B cell (primary cell): ENCODE measurements at regions not wholly inside any gene's neighbourhood (a gene's known extent, or its start where the extent isn't known, plus 50 kb on each side); places are given as distances from the start of the nearest gene placed in this dataset.
A peak's percentile ranks its signal among the peaks of the same experiment; 100 is the strongest.

ENCODE experiments used
- ATAC-seq: fragments of 200-7000 bp; cut with Tn5 transposase; one replicate; pipeline ENCODE4 v1.10.0; 2021; ENCODE audit warnings: low read depth, mild to moderate bottlenecking, moderate number of reproducible peaks, moderate library complexity
- CTCF ChIA-PET: fragments of 350-600 bp; sonication (Branson Sonifier 250); formaldehyde crosslinking; loops from one replicate; lab custom pipeline; 2021; ENCODE audit warnings: antibody characterized with exemption, inconsistent platforms; lab: Charles Lee
- POLR2A ChIA-PET: fragments of 350-600 bp; sonication (Branson Sonifier 250); formaldehyde crosslinking; loops from one replicate; lab custom pipeline; 2021; ENCODE audit warnings: antibody characterized with exemption; lab: Charles Lee
- DNase-seq: peaks from one replicate; pipeline ENCODE4 v3.0.0; 2013
- H2AFZ ChIP-seq: 2 replicates; pipeline ENCODE4 v1.6.1; 2012; ENCODE audit warnings: mild to moderate bottlenecking, low read depth, low read length; ENCODE audit not compliant: insufficient read depth, poor library complexity, severe bottlenecking
- H3K27ac ChIP-seq, 2 donors: 1 replicate in 1 of 2; 2 replicates in 1 of 2; pipeline ENCODE4 v1.5.1; 2012 to 2013; ENCODE audit warnings: low read length in 2 of 2, mild to moderate bottlenecking in 2 of 2, moderate library complexity in 1 of 2
- H3K27me3 ChIP-seq, 4 experiments: fragments of 200-600 bp in 1 of 4; sonication (generic) in 1 of 4; replicated peaks in 1 of 4; 1 replicate in 2 of 4; 2 replicates in 2 of 4; pipeline versions ENCODE4 v1.6.1 to v1.7.0; 2013 to 2016; ENCODE audit warnings: low read length in 3 of 4, mild to moderate bottlenecking in 2 of 4, mixed read lengths in 1 of 4, moderate library complexity in 1 of 4; ENCODE audit not compliant: insufficient read depth in 4 of 4, control insufficient read depth in 3 of 4; ENCODE audit errors: control extremely low read depth in 1 of 4
- H3K36me3 ChIP-seq, 2 experiments: replicated peaks in 1 of 2; 1 replicate in 1 of 2; 2 replicates in 1 of 2; pipeline versions ENCODE4 v1.6.1 to v1.7.1; 2013; ENCODE audit warnings: low read length in 1 of 2; ENCODE audit not compliant: insufficient read depth in 2 of 2, control insufficient read depth in 1 of 2; ENCODE audit errors: control extremely low read depth in 1 of 2, extremely low read depth in 1 of 2
- H3K4me1 ChIP-seq, 2 donors: fragments of 200-600 bp in 1 of 2; sonication (generic) in 1 of 2; 1 replicate in 1 of 2; 2 replicates in 1 of 2; pipeline versions ENCODE4 v1.5.1 to v1.6.1; 2013 to 2017; ENCODE audit warnings: low read length in 2 of 2; ENCODE audit not compliant: control insufficient read depth in 2 of 2, insufficient read depth in 2 of 2
- H3K4me2 ChIP-seq: replicated peaks from 2 replicates; pipeline ENCODE3; 2012; ENCODE audit warnings: mild to moderate bottlenecking, low read depth, low read length; ENCODE audit not compliant: poor library complexity, severe bottlenecking
- H3K4me3 ChIP-seq, 5 experiments: fragments of 200-600 bp in 1 of 5; sonication (generic) in 1 of 5; 1 replicate in 3 of 5; 2 replicates in 2 of 5; pipeline versions ENCODE4 v1.5.1 to v1.7.0; 2011 to 2016; ENCODE audit warnings: low read length in 4 of 5, mild to moderate bottlenecking in 4 of 5, low read depth in 2 of 5, control low read depth in 1 of 5, moderate library complexity in 1 of 5; ENCODE audit not compliant: insufficient read depth in 1 of 5; ENCODE audit errors: control extremely low read depth in 1 of 5, extremely low read depth in 1 of 5
- H3K79me2 ChIP-seq: fragments of 200-600 bp; sonication (generic); one replicate; pipeline ENCODE4 v1.6.0; 2016; ENCODE audit warnings: low read length; ENCODE audit not compliant: control insufficient read depth, insufficient read depth
- H3K9ac ChIP-seq: fragments of 200-600 bp; sonication (generic); 2 replicates; pipeline ENCODE4 v1.6.1; 2017; ENCODE audit warnings: mild to moderate bottlenecking, low read length, moderate library complexity
- H3K9me3 ChIP-seq, 3 donors: one replicate each; pipeline versions ENCODE4 v1.6.1 to v1.7.1; 2013; ENCODE audit warnings: low read length in 2 of 3; ENCODE audit not compliant: control insufficient read depth in 2 of 3, insufficient read depth in 1 of 3; ENCODE audit errors: control extremely low read depth in 1 of 3
- H4K20me1 ChIP-seq: 2 replicates; pipeline ENCODE4 v1.6.0; 2012; ENCODE audit warnings: mild to moderate bottlenecking, low read length; ENCODE audit not compliant: insufficient read depth, control insufficient read depth, poor library complexity, severe bottlenecking
- H3K27ac Mint-ChIP-seq: one replicate; pipeline ENCODE4 v1.8.0; 2021; ENCODE audit warnings: mixed read lengths
- H3K27me3 Mint-ChIP-seq: one replicate; pipeline ENCODE4 v1.8.0; 2021; ENCODE audit warnings: mixed read lengths
- H3K4me1 Mint-ChIP-seq: one replicate; pipeline ENCODE4 v1.8.0; 2021; ENCODE audit warnings: mixed read lengths
- H3K4me3 Mint-ChIP-seq: one replicate; pipeline ENCODE4 v1.8.0; 2021; ENCODE audit warnings: mixed read lengths
- H3K9me3 Mint-ChIP-seq: one replicate; pipeline ENCODE4 v1.8.0; 2022; ENCODE audit warnings: mixed read lengths; ENCODE audit not compliant: insufficient read depth
- CTCF ChIP-seq: fragments of 200-600 bp; IDR thresholded peaks from one replicate; pipeline ENCODE4 v1.8.0; 2022; ENCODE audit warnings: antibody characterized with exemption, mild to moderate bottlenecking
- EZH2 ChIP-seq: IDR thresholded peaks from 2 replicates; pipeline ENCODE4 v1.6.1; 2012; ENCODE audit warnings: borderline replicate concordance, low read depth, mild to moderate bottlenecking, moderate library complexity, low read length; ENCODE audit not compliant: insufficient read depth, poor library complexity, severe bottlenecking
- WGBS: methylation state at CpG from one replicate; pipeline ENCODE4 v1.1.5; 2013; ENCODE audit warnings: missing lambda C conversion rate; ENCODE audit not compliant: insufficient coverage; 5-methylcytosine and 5-hydroxymethylcytosine counted together
- intact Hi-C: fragments of 100-400 bp; cut with micrococcal nuclease; formaldehyde crosslinking; loops from one replicate; pipeline ENCODE4 v1.10.0; 2022

- Histone ChIP-seq H3K36me3 (no peaks in the 10 kb centered on the region), H4K20me1 (no peaks in the 10 kb centered on the region), H3K27me3 (no peaks in the 10 kb centered on the region), H3K27ac (no peak overlapping the region), H3K4me2 (no peak overlapping the region), H3K9ac (no peak overlapping the region), H3K9me3 (no peaks in the 10 kb centered on the region), H3K4me3 (no peak overlapping the region), H2AFZ (peak overlapping the region; percentile 8), H3K79me2 (no peaks in the 10 kb centered on the region), H3K4me1 (peaks cover 11 to 14% of the 10 kb centered on the region in 2 donors)
- 11% methylated on average over 1 of the region's 4 CpGs for WGBS
- Mint-ChIP-seq H3K9me3 (no peaks in the 10 kb centered on the region), H3K4me3 (no peak overlapping the region), H3K27ac (no peak overlapping the region), H3K27me3 (no peaks in the 10 kb centered on the region), H3K4me1 (peaks cover 24% of the 10 kb centered on the region)
- ChIA-PET POLR2A (interaction anchor here (0.6 kb wide), 1 partner anchor 76 kb away, joined by 4 read pairs; no protein-coding TSS in a partner anchor), CTCF (interaction anchor here (1.0 to 5.8 kb wide), 3 partner anchors 16 to 215 kb away, joined by 3 to 35 read pairs (median 3); no protein-coding TSS in a partner anchor)
- no peak for DNase-seq
- intact Hi-C loops: loop anchor here (5.0 kb wide), 1 partner anchor 82 kb away; the partner anchor contains the start of gene SESTD1
- no peak for ATAC-seq
- TF ChIP-seq EZH2: no peak
- TF ChIP-seq CTCF: no peak
Measured at GRCh38 chr2:179344280-179344964, 79.8 kb upstream of the SESTD1 start.

GRCh38 chr2:179343945-179344279, 79.3 kb upstream of the SESTD1 start:
- no peaks in the 10 kb centered on the region for H3K27me3 ChIP-seq
- ATAC-seq: no peak
- no peak overlapping the region for H3K4me3 ChIP-seq
- H3K4me1 Mint-ChIP-seq: peaks cover 19% of the 10 kb centered on the region
- H3K27ac Mint-ChIP-seq: no peak overlapping the region
- H4K20me1 ChIP-seq: no peaks in the 10 kb centered on the region
- ChIA-PET POLR2A (interaction anchor here (0.6 kb wide), 1 partner anchor 75 kb away, joined by 4 read pairs; no protein-coding TSS in a partner anchor), CTCF (interaction anchor here (1.0 to 5.8 kb wide), 3 partner anchors 15 to 214 kb away, joined by 3 to 35 read pairs (median 3); no protein-coding TSS in a partner anchor)
- H3K9me3 ChIP-seq: no peaks in the 10 kb centered on the region
- intact Hi-C loops: loop anchor here (5.0 kb wide), 1 partner anchor 82 kb away; the partner anchor contains the start of gene SESTD1
- H3K27me3 Mint-ChIP-seq: no peaks in the 10 kb centered on the region
- H3K4me3 Mint-ChIP-seq: no peak overlapping the region
- peak overlapping the region; percentile 8 for H2AFZ ChIP-seq
- DNase-seq: no peak
- no peak overlapping the region for H3K9ac ChIP-seq
- TF ChIP-seq CTCF (no peak), EZH2 (no peak)
- H3K27ac ChIP-seq: no peak overlapping the region
- no peaks in the 10 kb centered on the region for H3K36me3 ChIP-seq
- no peaks in the 10 kb centered on the region for H3K9me3 Mint-ChIP-seq
- no peaks in the 10 kb centered on the region for H3K79me2 ChIP-seq
- no peak overlapping the region for H3K4me2 ChIP-seq
- peaks cover 6 to 9% of the 10 kb centered on the region in 2 donors for H3K4me1 ChIP-seq
